Right ventricle myocardium superior (tissue), 1 donor: ENCODE measurements at regions not wholly inside any gene's neighbourhood (a gene's known extent, or its start where the extent isn't known, plus 50 kb on each side); places are given as distances from the start of the nearest gene placed in this dataset.
"Not testable (repeated sequence)": the region's sequence is repeated elsewhere in the genome, so short reads cannot be mapped to it uniquely, and the experiment has no call there.

Experiments used
- ATAC-seq: fragments of 200-7000 bp; cut with Tn5 transposase; one replicate; pipeline ENCODE4 v1.9.1; 2020; ENCODE audit warnings: mild to moderate bottlenecking; ENCODE audit not compliant: poor library complexity
- DNase-seq: peaks from one replicate; pipeline ENCODE4 v3.0.0-alpha.2; 2020
- intact Hi-C: fragments of 100-400 bp; cut with DNase I; formaldehyde crosslinking; loops from one replicate; pipeline ENCODE4 v1.11.2; 2022
- donor health status: DM: no; HTN: yes; CAD: no; lungs with severe emphysema.

GRCh38 chr13:112210371-112210770, 143.4 kb downstream of the SOX1 start:
- intact Hi-C loops = no loop called here
- ATAC-seq (no peak), DNase-seq (no peak)

- intact Hi-C loops = no loop called here
- no peak for ATAC-seq
- DNase-seq = no peak
These were observed 145.6 kb downstream of the SOX1 start for GRCh38 chr13:112212533-112212932.

DNA sequence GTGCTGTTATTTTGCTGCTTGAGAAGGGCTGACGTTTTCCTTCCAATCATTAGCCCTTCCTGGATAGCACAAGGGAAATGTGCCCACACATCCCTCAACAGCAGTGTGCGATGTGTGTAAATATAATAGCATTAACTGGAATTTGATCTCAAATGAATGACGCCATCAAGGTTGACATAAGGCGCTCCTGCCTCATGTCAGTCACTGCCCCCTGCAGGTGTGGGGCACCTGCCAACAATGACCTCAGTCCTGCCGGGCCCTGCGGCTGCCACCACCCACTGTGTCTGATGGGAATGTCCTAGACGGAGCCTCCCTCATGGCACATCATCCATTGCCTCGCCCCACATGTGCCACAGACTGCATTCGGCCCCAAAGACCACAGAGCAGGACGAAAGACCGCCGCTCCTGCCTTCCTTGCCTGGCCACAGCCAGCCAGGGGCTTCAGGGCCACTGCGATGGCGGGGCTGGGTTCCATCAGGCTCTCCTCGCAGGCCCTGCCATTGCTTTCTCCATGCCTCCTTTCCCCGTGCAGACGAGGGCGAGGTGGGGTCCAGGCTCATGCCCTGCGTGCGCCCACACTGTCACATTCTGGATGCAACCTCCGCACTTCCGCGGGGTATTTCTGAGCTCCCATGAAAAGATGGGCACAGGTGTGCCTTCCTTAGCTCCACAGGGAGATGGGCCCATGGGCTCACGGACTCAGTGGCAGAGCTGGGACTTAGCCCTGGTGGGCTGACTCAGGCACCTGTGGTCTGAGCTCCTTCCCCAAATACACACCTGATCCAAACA, 146.7 kb downstream of the SOX1 start:
- intact Hi-C loops = no loop called here
- ATAC-seq = peak; percentile 15
- no peak for DNase-seq

DNA sequence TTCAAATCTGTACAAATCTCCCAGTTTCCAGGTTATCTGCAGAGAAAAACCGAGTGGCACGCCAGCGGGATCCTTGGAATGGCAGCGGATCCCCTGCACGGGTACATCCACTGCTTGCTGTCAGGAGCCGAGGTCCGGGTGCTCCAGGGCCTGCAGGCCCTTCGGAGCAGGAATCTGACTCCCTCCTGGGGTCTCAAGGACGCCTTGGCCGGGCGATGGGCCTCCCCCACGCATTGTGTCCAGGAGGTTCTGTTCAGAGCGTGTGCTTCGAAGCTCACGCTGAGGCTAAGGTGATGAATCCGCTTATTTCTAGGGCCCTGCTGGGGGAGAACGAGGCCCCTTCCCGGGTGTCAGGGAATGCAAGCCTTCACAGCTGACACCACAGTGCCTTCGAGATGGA, 148.9 kb downstream of the SOX1 start:
- no peak for ATAC-seq
- DNase-seq = no peak
- intact Hi-C loops = no loop called here

DNA sequence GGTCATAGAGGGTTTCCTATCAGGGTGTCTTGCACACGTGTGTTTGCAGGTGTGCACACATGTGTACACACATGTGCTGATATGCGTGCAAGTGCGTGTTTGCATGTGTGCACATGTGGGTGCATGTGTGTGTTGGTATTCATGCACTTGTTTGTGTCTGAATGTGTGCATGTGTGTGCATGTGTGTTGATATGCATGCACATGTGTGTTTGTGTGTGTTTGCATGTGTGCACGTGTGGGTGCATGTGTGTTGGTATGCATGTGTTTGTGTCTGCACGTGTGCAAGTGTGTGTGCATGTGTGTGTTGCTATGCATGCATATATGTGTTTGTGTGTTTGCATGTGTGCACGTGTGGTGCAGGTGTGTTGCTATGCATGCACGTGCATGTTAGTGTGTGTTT, 150.5 kb downstream of the SOX1 start:
- intact Hi-C loops = no loop called here
- ATAC-seq = no peak
- DNase-seq = no peak

GRCh38 chr13:112218416-112218815, 151.5 kb downstream of the SOX1 start:
- DNase-seq (no peak), ATAC-seq (no peak)
- intact Hi-C loops = no loop called here

GRCh38 chr13:112219740-112220139, 152.8 kb downstream of the SOX1 start:
- intact Hi-C loops = no loop called here
- DNase-seq (no peak), ATAC-seq (no peak)

GRCh38 chr13:112220296-112220875, 153.4 kb downstream of the SOX1 start:
- intact Hi-C loops = no loop called here
- DNase-seq = no peak
- no peak for ATAC-seq

- ATAC-seq = no peak
- DNase-seq = no peak
- intact Hi-C loops = no loop called here
These were observed 154.0 kb downstream of the SOX1 start for GRCh38 chr13:112220925-112221324.

DNA sequence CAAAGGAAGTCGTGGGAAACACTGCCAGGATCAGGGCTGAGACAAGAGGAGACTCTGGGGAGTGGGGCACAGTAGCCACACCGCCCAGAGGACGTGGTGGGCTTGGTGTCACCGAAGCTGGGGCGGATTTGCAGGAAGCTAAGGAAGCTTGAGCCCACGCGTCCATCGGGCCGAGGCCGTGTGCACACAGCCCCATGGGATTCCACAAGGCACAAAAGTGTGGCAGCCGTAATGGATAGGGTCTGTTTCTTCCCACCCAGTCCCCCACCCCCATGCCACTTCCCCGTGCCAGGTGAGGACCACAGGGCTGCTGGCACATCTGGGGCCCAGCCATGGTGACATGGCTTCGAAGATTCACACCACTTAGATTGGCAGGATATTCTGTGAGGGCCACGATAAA, 153.2 kb upstream of the SPACA7 start:
- ATAC-seq (no peak), DNase-seq (no peak)
- intact Hi-C loops = no loop called here

GRCh38 chr13:112223929-112224328, 152.2 kb upstream of the SPACA7 start:
- DNase-seq, ATAC-seq, intact Hi-C loops: not testable (repeated sequence)

DNA sequence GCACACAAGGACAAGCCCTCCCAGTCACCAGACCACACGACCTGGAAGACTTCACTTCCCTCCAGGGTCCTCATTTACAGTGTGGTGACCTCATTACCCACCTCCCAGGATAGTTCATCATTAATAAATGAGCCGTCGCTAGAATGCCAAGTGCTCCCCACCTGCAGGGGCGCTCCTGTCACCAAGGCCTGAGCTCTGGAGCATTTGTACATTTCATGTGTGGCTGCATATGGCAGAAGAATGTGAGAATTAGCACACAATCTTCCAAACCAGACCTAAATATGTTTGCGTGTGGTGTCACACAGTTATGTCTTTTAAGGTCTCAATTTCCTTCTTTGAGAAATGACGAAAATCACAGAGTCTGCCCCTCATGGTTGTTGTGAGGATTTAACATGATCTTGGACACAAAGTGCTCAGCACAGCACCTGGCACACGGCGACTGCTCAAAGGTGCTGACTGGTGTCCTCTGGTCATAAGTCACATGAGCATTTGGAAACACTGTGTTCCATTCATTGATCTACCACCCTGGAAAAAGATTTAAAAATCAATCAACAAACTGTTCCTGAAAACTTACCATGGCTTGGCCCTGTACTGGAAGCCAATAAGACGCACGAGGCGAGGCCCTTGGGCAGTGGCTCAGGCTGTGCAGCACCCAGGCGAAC, 150.6 kb upstream of the SPACA7 start:
- no peak for ATAC-seq
- intact Hi-C loops = no loop called here

DNA sequence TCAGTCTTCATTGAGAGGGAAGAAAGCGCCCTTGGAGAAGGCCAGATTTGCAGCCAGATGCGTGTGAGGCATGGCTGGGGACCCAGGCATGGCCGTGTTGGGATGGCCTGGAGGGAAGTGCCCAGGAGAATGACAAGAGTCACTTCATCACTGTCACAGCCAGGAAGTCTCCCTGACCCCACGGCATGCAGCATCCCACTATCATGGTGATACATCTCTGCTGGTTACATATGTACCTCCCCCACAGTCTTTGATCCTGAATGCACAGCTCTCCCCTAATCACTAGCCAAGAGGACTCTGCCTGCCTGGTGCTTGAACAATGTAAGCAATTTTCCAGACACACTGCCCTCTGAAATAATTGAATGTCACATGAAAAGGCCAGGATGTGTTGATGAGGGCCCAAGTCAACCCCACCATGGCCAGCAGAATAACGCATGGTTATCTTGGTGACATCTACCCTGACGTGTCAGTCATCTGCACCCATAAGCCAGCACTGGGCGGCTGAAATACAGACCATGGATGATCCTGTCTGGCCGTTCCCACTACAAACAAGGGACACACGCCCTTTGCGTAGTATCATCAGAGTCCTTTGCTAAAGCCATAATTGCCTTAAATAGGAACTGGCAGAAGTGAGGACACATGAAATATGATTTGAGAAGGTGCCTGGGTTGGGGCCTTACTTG, 149.7 kb upstream of the SPACA7 start:
- no peak for DNase-seq
- no peak for ATAC-seq
- intact Hi-C loops = no loop called here

More for the DNA sequence above, 150.6 kb upstream of the SPACA7 start:
- DNase-seq = no peak

DNA sequence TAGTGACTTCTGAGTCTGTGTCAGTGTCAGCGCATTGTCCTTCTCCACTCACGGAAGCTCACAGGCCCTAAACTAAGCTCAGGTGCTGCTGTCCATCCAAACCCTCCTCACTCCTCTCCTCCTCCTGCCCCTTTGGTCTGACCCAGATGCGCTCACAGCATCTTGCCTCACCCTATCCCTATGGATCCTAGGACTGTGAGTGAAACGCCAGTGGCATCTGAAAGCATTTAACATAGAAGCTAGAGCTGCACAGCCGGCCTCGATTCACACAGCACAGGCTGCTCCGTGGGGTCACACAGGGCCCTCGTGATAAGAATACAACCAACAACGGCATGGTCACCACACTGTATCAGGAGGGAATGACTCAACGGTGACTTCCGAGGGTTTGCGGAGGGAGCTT, 149.1 kb upstream of the SPACA7 start:
- ATAC-seq (no peak), DNase-seq (no peak)
- intact Hi-C loops = no loop called here

GRCh38 chr13:112229445-112229844, 146.7 kb upstream of the SPACA7 start:
- intact Hi-C loops = no loop called here
- ATAC-seq (no peak), DNase-seq (no peak)

GRCh38 chr13:112229992-112230872, 145.9 kb upstream of the SPACA7 start:
- intact Hi-C loops = no loop called here
- no peak for DNase-seq

DNA sequence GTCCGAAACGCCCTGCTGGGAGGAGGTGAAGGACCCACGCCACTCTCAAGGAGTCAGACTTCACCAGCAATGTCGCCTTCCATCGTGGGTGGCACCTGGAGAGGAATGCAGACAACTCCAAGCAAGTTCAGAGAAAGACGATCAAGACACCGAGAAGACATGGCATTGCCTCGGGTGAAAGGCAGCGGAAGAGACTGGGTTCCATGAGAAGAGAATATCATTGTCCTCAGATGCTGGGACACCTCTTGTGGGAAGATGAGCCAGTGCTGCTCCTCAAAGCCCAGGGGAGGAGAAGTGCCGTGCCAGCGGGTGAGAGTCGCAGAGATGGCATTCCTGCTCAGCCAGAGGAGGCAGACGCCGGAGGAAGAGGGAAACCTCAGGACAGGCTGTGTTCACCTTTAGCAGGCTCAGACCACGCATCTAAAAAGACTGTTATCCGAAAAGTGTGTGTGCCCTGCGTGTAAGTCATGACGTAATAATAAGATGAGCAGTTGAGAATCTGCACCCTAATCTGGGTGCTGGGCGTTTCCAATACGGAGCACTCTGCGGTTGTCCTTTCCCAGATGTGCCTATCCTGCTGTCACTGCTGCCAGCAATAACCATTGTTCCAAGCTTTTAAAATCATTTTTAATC, 144.6 kb upstream of the SPACA7 start:
- no peak for ATAC-seq
- DNase-seq = no peak
- intact Hi-C loops = no loop called here

More at GRCh38 chr13:112229992-112230872, 145.9 kb upstream of the SPACA7 start:
- ATAC-seq = no peak

GRCh38 chr13:112233256-112233655, 142.9 kb upstream of the SPACA7 start:
- intact Hi-C loops = no loop called here
- ATAC-seq (no peak), DNase-seq (no peak)
